ENCODE measurements at regions not wholly inside any gene's neighbourhood (a gene's known extent, or its start where the extent isn't known, plus 50 kb on each side); places are given as distances from the start of the nearest gene placed in this dataset. TPM values are rescaled to one million over a fixed set of nuclear protein-coding genes. Genes with fewer than 3 reads are reported as not detected.

DNA sequence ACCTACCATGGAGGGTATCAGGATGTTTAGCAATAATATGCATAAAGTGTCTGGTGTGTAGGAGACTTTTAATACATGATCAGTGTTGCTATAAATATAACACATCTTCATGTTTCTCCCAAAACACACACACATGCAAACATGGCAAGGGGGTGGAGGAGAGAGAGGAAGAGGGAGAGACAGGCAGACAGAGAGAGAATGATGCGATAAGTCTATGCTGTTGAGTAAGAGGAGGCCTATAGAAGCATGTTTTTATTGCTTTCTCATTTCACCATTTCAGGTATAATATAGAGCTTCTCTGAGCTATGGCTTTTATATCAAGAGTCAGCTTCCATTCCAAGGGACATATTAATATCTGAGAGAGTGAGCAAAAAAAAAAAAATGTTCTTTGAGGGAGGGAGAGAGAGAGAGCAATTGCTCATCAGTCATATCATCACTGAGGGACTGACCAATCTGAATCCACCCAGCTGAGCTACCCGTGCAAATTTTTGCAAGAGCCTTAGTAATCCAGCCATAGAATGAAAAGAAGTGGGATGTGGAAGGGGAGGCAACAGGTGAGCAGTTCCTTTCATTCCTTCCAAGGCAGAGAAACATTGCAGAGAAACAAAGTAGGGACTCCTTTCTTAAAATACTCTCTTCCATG lies 54.8 kb upstream of the RASSF8 start:
- H3K4me3 ChIP-seq (ENCODE audit: low read depth, low read length): no peak overlapping the region
- H3K27me3 ChIP-seq (ENCODE audit: control insufficient read depth, insufficient read depth, low read length): no peaks in the 10 kb centered on the region
- H3K9me3 ChIP-seq (ENCODE audit: control insufficient read depth, insufficient read depth, low read length): no peaks in the 10 kb centered on the region
- no peak for DNase-seq (ENCODE audit: low read depth in 4 of 6, low spot score in 6 of 6)
- H3K27ac ChIP-seq (ENCODE audit: low read depth, low read length): no peak overlapping the region
- no peaks in the 10 kb centered on the region for H3K36me3 ChIP-seq (ENCODE audit: control insufficient read depth, insufficient read depth, low read length)
- H3K4me1 ChIP-seq (ENCODE audit: control insufficient read depth, insufficient read depth, low read length): no peaks in the 10 kb centered on the region
- WGBS (ENCODE audit: insufficient coverage): no CpG with 5 or more reads among the region's 2 CpGs

DNA sequence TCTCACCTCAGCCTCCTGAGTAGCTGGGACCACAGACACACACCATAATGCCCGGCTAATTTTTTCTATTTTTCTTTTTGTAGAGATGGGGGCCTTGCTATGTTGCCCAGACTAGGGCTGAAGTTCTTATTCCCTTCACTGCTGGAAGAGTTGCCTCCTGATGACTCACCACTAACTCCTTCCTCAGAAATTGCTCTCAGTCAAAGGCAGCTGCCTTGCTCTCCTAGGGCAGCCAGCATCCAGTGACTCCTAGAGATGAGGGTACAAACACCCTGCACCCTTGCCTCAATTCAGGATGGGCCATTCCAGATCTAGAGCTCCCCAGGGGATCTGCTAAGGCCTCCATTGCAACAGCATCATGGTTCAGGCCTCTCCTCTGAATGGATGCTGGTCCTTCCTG lies 54.0 kb upstream of the RASSF8 start:
- no CpG with 5 or more reads among the region's 1 CpG for WGBS (ENCODE audit: insufficient coverage)
- Histone ChIP-seq H3K27me3 (ENCODE audit: control insufficient read depth, insufficient read depth, low read length) (no peaks in the 10 kb centered on the region), H3K36me3 (ENCODE audit: control insufficient read depth, insufficient read depth, low read length) (no peaks in the 10 kb centered on the region), H3K4me1 (ENCODE audit: control insufficient read depth, insufficient read depth, low read length) (no peaks in the 10 kb centered on the region), H3K4me3 (ENCODE audit: low read depth, low read length) (no peak overlapping the region), H3K9me3 (ENCODE audit: control insufficient read depth, insufficient read depth, low read length) (no peaks in the 10 kb centered on the region), H3K27ac (ENCODE audit: low read depth, low read length) (no peak overlapping the region)
- no peak for DNase-seq (ENCODE audit: low read depth in 4 of 6, low spot score in 6 of 6)

DNA sequence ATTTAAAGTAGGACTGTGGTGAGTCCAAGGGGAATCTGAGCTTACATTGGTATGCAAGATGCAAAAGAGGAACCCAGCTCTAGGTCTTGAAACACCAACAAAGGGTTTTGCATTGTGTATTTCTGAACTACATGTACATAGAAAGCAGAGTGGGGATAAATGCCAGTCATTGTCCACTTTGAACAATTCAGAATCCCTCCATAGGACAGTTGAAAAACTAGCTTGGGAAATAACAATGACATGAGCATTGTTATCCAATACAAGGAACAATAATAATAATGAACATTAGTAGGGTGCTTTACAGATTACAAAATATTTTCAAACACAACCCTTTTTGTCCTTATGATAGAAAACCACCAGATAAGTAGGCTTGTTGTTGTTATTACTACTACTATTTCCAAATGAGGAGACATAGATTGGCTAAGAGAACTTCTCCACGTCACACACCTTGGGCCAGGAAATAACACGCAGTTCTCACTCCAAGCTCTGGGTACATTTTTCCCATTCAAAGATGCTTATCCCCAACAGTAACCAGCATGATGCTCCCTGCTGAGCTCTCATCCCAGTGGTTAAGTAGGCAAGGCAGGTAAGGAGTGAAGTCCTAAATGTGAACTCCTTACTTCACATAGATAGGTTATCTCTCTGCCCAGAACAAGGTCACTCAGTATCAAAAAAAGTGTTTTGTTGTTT lies 51.7 kb upstream of the RASSF8 start:
- WGBS (ENCODE audit: insufficient coverage): 83% methylated on average over 2 of the region's 2 CpGs
- H3K27me3 ChIP-seq (ENCODE audit: control insufficient read depth, insufficient read depth, low read length): no peaks in the 10 kb centered on the region
- DNase-seq (ENCODE audit: low read depth in 4 of 6, low spot score in 6 of 6): no peak
- no peaks in the 10 kb centered on the region for H3K9me3 ChIP-seq (ENCODE audit: control insufficient read depth, insufficient read depth, low read length)
- no peaks in the 10 kb centered on the region for H3K4me1 ChIP-seq (ENCODE audit: control insufficient read depth, insufficient read depth, low read length)
- H3K4me3 ChIP-seq (ENCODE audit: low read depth, low read length): no peak overlapping the region
- H3K27ac ChIP-seq (ENCODE audit: low read depth, low read length): no peak overlapping the region
- no peaks in the 10 kb centered on the region for H3K36me3 ChIP-seq (ENCODE audit: control insufficient read depth, insufficient read depth, low read length)

Small RNA genes in the stretch of these regions (small RNA-seq; reads per million reads assigned to genes)
- gene RN7SKP262 (ENCODE audit: low replicate concordance): not detected
